NCI-H1092 treated with DMSO at 0.1 percent for 48 hours (cell line): ENCODE measurements at regions not wholly inside any gene's neighbourhood (a gene's known extent, or its start where the extent isn't known, plus 50 kb on each side); places are given as distances from the start of the nearest gene placed in this dataset.
"Not testable (repeated sequence)": the region's sequence is repeated elsewhere in the genome, so short reads cannot be mapped to it uniquely, and the experiment has no call there.

Experiments
- DNase-seq: peaks from one replicate; lab custom pipeline; 2025; lab: John Stamatoyannopoulos, UW

GRCh38 chr1:217039139-217039538, 315.9 kb upstream of the ESRRG start:
- DNase-seq = not testable (repeated sequence)

- DNase-seq = no peak
Observed at GRCh38 chr1:217036757-217037156, 313.5 kb upstream of the ESRRG start.

GRCh38 chr1:217032715-217033367, 309.6 kb upstream of the ESRRG start:
- no peak for DNase-seq

GRCh38 chr1:217029281-217030157, 306.3 kb upstream of the ESRRG start:
- no peak for DNase-seq

- DNase-seq = no peak
Observed at GRCh38 chr1:217027403-217028080, 304.3 kb upstream of the ESRRG start.

DNA sequence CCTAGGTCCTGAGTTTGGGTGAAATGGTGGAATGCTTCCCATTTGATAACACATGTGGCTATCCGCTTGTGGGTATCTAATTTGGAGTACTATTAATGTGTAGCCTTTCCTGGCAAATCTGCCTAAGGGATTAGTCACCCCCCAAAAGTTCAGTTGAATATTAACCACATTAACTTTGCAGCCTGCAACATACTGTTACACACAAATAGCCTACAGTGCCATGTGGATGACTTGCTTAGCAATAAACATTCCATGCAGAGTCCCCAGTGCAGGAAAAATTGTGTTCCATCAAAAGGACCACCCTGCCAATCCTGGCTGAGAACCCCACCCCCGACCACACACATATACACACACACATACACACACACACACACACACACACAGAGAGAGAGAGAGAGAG, 303.3 kb upstream of the ESRRG start:
- DNase-seq = no peak

- no peak for DNase-seq
Observed at GRCh38 chr1:217025381-217025780, 302.2 kb upstream of the ESRRG start.

- no peak for DNase-seq
Observed at GRCh38 chr1:217024911-217025310, 301.7 kb upstream of the ESRRG start.

DNA sequence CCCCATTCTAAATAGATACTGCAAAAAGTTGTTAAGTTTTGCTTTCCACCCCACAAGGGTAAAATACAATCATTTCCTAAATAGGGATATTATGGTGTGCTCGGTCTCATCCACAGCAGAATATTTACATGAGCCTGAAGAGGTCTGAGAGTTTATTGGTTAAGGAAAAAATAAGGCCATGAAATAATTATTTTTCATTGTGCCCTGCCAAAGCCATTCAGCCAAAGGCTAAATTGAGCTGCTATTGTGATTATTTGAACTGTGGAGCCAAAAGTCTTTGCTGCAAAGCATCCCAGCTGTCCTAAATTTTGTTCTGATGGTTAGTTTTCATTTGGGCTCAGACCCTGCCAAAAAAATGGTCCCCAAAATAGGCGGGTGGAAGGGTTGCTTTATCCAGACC, 298.7 kb upstream of the ESRRG start:
- DNase-seq = no peak

GRCh38 chr1:217021400-217021799, 298.2 kb upstream of the ESRRG start:
- no peak for DNase-seq

GRCh38 chr1:217019475-217019874, 296.2 kb upstream of the ESRRG start:
- DNase-seq = no peak

DNA sequence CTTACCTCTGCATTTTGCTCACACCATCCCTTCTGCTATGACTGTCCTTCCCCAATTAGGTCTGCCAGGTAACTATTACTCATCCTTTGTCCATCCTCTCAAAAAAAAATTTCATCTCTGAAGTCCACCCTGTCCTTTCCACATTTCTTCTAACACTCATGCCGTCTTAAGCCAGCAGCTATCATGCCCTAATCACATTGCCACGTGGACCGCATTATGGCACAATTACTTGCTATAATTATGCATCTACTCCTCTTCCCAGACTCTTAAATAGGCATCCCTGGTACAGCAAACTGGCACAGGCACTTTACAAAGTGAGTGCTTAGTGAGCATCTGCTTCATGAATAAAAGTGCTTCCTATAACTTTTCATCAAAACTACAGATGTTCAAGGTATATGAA, 295.4 kb upstream of the ESRRG start:
- no peak for DNase-seq

DNA sequence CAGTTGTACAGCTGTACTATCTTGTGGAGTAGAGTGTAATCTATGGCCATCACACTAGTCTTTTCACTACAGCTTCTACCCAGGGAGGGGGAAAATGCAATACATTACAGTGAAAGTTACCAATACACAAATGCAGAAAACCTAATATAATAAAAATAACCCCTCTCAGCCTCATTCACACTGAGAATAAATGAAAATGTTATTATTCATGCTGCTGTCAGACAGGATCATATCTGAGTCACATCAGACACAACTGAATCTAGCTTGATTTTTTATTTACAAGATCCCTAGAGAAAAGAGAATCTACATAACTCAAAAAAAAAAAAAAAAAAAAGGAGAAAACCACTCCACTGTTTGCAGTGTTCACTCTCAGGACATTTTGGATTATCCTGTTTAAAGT, 293.9 kb upstream of the ESRRG start:
- DNase-seq = no peak

DNA sequence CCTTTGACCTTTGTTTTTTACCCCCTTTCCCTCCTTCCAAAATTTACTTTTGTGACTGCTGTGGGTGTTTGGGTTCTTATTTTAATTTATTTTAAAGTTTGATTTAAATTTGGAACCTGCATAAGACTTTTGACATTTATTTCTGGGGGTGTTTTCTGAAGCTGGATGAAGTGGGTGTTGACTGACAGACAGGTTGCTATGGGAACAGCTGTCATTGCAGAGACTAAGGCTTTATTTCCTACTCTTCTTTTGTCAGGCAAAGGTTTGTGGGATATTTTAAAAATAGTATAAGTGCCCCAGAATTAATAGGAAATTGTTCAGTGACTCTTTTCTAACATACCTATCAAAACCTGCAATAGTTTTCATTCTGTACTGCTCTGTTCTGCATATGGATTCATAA, 290.8 kb upstream of the ESRRG start:
- DNase-seq = no peak

DNA sequence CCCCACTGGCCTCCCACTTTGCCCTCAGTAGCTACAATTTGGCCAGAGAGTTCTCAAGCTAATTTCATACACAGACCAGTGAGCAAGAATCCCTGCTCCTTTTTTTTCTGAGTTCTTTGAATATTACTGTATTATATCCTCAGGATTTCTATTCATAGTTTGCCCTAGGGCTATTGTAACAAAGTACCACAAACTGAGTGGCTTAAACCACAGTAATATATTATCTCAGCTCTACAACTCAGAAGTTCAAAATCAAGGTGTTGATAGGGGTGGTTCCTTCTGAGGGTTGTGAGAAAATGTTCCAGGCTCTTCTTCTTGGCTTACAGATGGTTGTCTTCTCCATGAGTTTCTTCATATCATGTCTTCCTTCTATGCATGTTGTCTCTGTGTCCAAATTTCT, 289.4 kb upstream of the ESRRG start:
- no peak for DNase-seq

GRCh38 chr1:217011097-217011496, 287.9 kb upstream of the ESRRG start:
- no peak for DNase-seq

DNA sequence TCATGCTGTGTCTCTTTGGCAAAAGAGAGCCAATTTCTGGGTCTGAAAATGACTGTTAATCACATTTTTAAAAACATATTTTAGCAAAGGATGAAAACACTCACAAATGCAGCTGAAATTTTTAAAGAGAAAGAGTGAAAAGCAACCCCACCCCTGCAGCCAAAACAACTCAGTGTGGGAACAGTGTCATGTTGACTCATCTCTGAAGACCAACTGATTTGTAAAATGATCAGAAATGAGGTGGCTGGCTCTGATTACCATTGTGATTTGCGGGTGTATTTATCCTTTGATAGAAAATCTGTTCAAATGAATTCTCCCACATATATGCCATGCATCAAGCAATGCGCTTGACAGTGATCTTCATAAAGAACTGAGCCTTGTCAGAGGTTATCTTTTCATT, 287.0 kb upstream of the ESRRG start:
- DNase-seq = no peak

- no peak for DNase-seq
Observed at GRCh38 chr1:217009376-217009775, 286.1 kb upstream of the ESRRG start.

DNA sequence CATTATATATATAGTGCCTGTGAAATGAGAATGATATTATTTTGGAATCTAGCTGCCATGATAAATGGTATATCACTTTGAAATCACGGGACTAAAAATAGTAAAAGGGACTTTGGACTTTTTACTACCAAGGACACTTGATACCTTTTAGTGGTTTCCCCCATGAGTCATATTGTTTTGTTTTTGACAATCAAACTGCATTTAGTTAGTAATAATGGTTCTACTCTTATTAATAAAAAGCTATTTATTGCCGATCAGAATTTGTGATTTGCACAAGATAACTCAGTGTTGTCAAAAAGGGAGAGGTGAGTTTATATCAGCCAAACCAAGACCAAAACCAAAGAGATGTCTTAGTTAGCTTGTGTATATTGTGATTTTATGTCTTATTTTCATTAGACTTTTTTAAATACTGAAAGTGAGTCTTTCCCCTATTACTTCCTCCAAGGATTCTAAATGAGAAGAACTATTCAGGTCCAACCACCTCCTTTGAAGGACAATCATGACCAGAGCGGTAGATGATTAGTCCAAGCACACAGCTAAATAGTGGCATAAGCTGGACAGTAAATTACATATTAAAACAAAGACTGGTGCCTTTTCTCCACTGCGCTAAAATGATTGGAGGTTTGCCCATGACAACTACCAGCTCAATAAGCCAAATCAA, 281.7 kb upstream of the ESRRG start:
- no peak for DNase-seq

- DNase-seq = no peak
Observed at GRCh38 chr1:217003355-217003754, 280.1 kb upstream of the ESRRG start.

GRCh38 chr1:216997831-216998230, 274.6 kb upstream of the ESRRG start:
- no peak for DNase-seq

- DNase-seq = no peak
Observed at GRCh38 chr1:216997069-216997468, 273.8 kb upstream of the ESRRG start.

DNA sequence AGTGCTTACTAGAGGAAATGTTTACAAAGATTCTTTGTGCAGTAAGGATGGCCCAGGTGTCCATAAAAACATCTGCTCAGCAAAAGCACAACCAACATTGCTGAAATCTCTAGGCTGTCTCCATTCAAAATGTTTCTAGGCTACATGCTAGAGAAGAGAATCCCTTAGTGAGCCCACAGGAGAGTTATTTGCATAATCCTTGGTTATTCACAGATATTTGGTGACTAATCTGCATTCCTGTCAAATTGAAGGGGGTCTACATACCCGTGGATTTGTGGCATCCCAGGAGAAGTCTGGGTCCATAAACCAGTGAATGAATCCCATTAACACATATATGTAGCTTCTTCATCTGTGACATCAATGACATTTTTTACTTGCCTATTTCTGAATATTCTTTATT, 261.3 kb upstream of the ESRRG start:
- DNase-seq = no peak
